HG02870 (cell line): ENCODE measurements at regions not wholly inside any gene's neighbourhood (a gene's known extent, or its start where the extent isn't known, plus 50 kb on each side); places are given as distances from the start of the nearest gene placed in this dataset.
"Not testable (repeated sequence)": the region's sequence is repeated elsewhere in the genome, so short reads cannot be mapped to it uniquely, and the experiment has no call there.

Source experiments
- ATAC-seq: cut with Tn5 transposase; IDR thresholded peaks from one replicate; pipeline ENCODE4 v1.9.1; 2021; ENCODE audit warnings: mild to moderate bottlenecking, moderate library complexity; ENCODE audit not compliant: unreplicated experiment

DNA sequence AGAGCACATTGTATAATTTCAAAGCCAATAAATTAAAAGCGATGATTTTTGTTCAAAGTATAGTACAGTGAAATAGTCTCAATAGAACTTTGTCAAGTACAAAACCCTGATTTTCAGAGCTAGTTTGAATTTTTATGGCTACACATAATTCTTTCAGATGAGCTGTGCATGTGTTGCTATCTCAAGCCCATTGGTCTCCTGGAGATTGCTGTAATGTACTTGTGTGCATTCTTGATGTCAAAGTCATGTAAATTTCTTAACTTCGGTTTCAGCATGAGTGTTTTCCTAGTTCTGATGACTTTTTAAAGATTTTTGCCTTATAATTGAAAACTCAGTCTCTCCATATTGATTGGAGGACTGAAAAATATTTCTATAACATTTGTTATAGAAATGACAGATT is 200.8 kb downstream of the CEP135 start:
- ATAC-seq = no peak

GRCh38 chr4:56148428-56148827 is 199.7 kb downstream of the CEP135 start:
- ATAC-seq = no peak

DNA sequence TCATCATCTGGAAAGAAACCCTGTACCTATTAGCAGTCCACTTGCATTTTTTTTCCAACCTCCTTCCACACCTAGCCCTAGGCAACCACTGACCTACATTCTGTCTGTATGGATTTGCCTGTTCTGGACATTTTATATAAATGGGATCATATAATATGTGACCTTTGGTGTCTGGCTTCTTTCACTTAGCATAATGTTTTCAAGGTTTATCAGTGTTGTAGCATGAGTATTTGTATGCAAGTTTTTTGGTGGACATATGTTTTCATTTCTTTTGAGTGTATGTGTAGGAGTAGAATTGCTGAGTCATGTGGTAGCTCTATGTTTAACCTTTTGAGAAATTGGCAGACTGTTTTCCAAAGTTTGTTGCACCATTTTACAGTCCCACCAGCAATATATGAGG is 198.6 kb downstream of the CEP135 start:
- ATAC-seq = no peak

GRCh38 chr4:56146956-56147355 is 198.2 kb downstream of the CEP135 start:
- ATAC-seq = no peak

DNA sequence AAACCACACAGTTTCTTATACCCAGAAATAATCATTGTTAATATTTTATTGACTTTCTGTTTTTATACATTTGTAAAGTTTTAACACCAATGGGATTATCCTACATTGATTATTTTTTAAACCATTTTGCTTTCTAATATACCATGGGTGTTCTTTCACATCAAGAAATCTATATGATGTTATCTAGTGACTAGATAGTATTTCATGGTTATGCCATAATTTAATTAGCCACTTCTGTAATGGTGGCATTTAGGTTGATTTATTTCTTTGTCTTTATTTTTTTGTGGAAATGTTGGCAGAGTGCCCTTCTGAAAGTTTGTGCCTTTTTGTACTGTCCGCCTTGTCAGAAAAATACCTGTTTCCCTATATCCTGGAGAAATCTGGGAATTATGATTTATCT is 193.3 kb downstream of the CEP135 start:
- no peak for ATAC-seq

GRCh38 chr4:56139241-56139827 is 190.6 kb downstream of the CEP135 start:
- no peak for ATAC-seq

DNA sequence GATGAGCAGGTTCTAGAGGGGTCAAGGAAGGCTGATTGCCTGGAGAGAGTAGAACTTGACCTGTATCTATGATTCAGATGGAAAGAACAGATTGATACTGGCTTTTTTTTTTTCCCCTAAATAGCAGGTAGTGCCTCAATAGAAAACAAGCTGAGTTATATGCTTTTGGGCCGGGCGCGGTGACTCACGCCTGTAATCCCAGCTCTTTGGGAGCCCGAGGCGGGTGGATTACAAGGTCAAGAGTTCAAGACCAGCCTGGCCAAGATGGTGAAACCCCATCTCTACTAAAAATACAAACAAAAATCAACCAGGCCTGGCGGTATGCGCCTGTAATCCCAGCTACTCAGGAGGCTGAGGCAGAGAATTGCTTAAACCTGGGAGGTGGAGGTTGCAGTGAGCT is 186.1 kb downstream of the CEP135 start:
- not testable (repeated sequence) for ATAC-seq

- no peak for ATAC-seq
Observed at GRCh38 chr4:56134266-56134665, 185.5 kb downstream of the CEP135 start.

DNA sequence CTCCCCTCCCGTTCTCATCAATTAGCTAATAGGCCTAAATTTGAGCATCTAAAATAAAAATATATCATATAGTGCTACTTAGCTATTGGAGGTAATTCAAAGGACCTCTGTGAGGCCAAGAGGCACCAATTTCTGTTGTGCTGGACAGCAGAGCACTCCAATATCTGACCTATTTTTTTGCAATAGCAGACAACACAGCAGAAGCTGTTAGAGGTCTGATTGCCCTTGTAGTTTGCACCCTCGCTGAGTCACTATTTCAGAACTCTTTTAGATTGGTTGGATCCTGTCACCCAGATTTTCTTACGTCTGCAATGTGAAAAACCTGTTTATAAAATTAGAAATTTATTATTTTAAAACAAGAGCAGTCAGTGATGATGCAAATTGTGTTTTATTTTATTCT is 184.1 kb downstream of the CEP135 start:
- no peak for ATAC-seq

- ATAC-seq = not testable (repeated sequence)
Observed at GRCh38 chr4:56132188-56132587, 183.4 kb downstream of the CEP135 start.

- no peak for ATAC-seq
Observed at GRCh38 chr4:56130606-56131155, 181.9 kb downstream of the CEP135 start.

DNA sequence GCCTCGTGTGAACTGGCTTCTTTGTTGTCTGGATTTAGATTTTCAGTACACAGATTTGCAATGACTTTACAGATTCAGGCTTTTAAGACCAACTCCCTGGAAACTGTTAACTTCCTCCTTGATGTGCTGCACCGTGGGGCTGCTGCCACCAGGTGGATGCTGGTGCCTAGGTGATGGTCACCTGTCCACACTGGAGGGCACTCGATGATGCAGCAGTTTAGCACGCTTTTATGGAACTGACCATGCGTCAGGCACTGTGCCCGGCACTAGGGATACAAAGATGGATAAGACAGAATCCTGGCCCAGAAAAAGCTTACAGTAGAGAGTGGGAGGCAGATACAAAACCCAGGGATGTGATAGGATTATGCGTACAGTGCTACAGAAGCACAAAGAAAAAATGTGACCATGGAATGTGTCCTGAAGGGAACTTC is 180.7 kb downstream of the CEP135 start:
- no peak for ATAC-seq

DNA sequence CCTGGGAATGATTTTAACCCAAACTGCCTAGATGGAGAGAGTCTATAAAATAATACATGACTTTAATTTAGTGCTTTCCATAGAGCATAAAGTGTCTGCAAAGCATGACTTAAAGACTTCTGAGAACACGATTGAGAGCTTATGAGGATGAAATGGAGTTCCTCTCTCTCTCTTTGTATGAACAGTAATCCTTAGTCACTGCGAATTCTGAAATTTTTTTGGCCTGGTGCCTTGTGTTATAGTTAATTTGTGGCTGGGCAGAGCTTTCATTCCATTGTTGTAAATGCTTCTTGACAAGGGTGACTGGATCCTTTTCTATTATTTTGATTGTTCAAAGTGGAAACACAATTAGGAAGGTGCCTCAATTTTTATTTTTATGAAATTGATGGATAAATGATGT is 179.5 kb downstream of the CEP135 start:
- no peak for ATAC-seq

- no peak for ATAC-seq
Observed at GRCh38 chr4:56127716-56128115, 179.0 kb downstream of the CEP135 start.

GRCh38 chr4:56123547-56123946 is 174.8 kb downstream of the CEP135 start:
- ATAC-seq = no peak

- ATAC-seq = no peak
Observed at GRCh38 chr4:56123051-56123450, 174.3 kb downstream of the CEP135 start.

DNA sequence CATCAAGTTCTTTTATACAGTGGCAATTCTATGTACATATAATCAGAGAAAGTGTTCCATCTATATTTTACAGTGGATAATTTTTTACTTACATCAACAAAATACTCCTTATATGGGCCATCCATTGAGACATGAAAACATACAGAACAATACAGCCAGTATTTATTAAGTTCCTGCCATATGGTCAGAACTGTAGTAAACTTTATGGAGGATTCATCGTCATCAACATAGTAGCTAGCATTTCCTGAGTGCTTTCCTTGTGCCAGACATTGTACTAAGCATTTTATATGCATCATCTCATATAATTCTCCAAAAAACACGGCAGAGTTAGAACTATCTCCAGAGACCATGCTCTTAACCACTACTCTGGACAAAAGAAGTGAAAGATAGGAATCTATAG is 170.1 kb downstream of the CEP135 start:
- no peak for ATAC-seq

- ATAC-seq = no peak
Observed at GRCh38 chr4:56118055-56118454, 169.3 kb downstream of the CEP135 start.

DNA sequence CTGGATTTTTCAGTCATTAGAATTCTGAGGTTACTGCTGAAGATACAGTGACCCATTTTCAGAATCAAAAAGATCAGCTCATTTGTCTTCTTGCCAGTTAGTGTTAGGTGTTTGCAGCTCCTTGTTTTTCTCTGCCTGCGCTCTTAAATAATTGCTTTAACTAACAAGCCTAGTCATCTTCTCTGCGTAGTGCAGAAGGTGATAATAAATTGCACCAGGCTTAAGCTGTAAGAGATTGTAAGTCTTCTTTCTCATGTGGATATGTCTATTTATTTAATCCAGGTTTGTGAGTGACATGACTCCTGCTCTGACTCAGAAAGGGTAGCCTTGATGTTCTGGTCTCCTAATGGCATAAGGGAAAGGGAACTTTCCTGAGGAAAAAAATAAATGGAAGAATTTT is 167.2 kb downstream of the CEP135 start:
- no peak for ATAC-seq

- no peak for ATAC-seq
Observed at GRCh38 chr4:56112377-56112776, 163.6 kb downstream of the CEP135 start.

- ATAC-seq = no peak
Observed at GRCh38 chr4:56106180-56107147, 157.7 kb downstream of the CEP135 start.

DNA sequence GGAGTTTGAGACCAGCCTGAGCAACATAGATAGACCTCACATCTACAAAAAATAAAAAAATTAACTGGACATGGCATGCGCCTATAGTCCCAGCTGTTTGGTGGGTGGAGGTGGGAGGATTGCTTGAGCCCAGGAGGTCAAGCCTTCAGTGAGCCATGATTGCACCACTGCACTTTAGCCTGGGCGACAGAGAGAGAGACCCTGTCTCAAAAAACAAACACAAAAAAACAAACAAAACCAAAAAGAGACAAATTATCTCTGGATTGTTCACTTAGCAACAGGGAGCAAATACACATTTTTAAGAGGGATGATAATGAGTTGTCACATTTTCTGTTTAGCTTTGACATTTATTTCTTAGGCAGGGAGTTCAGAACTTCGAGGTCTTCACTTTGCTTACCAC is 155.4 kb downstream of the CEP135 start:
- ATAC-seq = no peak
